GM12873 (cell line): ENCODE measurements at regions not wholly inside any gene's neighbourhood (a gene's known extent, or its start where the extent isn't known, plus 50 kb on each side); places are given as distances from the start of the nearest gene placed in this dataset.

Experiments used
- CTCF ChIP-seq: IDR thresholded peaks from 2 replicates; pipeline ENCODE4 v1.5.1; 2012; ENCODE audit warnings: low read depth, mild to moderate bottlenecking, moderate library complexity, low read length, control low read depth; ENCODE audit not compliant: insufficient read depth; ENCODE audit errors: missing control alignments

GRCh38 chr1:199508653-199509052, 518.9 kb upstream of the NR5A2 start:
- TF ChIP-seq CTCF = no peak

GRCh38 chr1:199509456-199509855, 518.1 kb upstream of the NR5A2 start:
- TF ChIP-seq CTCF = no peak

GRCh38 chr1:199510314-199510713, 517.2 kb upstream of the NR5A2 start:
- no peak for TF ChIP-seq CTCF

GRCh38 chr1:199512037-199512710, 515.3 kb upstream of the NR5A2 start:
- TF ChIP-seq CTCF = no peak

- no peak for TF ChIP-seq CTCF
Observed at GRCh38 chr1:199515261-199515660, 512.2 kb upstream of the NR5A2 start.

GRCh38 chr1:199522338-199522737, 505.2 kb upstream of the NR5A2 start:
- TF ChIP-seq CTCF = no peak

- no peak for TF ChIP-seq CTCF
Observed at GRCh38 chr1:199522936-199523335, 504.6 kb upstream of the NR5A2 start.
